ENCODE measurements at regions not wholly inside any gene's neighbourhood (a gene's known extent, or its start where the extent isn't known, plus 50 kb on each side); places are given as distances from the start of the nearest gene placed in this dataset.

- TF ChIP-seq REST (IDR thresholded peaks at IDR 0.05) (no peak), E2F6 (IDR thresholded peaks at IDR 0.05; ENCODE audit: borderline replicate concordance, low read depth) (no peak), CHD4 (IDR thresholded peaks at IDR 0.05; ENCODE audit: borderline replicate concordance) (no peak), MAZ (IDR thresholded peaks at IDR 0.05; ENCODE audit: borderline replicate concordance, low read depth, low read length) (no peak), CTCF (IDR thresholded peaks at IDR 0.05) (no peak)
Measured at GRCh38 chr14:28902930-28903329, 136.3 kb downstream of the FOXG1 start.

Measured in A549 (cell line).